MM.1S (cell line): ENCODE measurements at regions not wholly inside any gene's neighbourhood (a gene's known extent, or its start where the extent isn't known, plus 50 kb on each side); places are given as distances from the start of the nearest gene placed in this dataset.

ENCODE experiments used
- DNase-seq: peaks from one replicate; pipeline ENCODE4 v3.0.0-alpha.2; 2015
- H2AFZ ChIP-seq: fragments of 300-600 bp; sonication (generic); 2 replicates; pipeline ENCODE4 v1.6.0; 2016; ENCODE audit warnings: antibody characterized with exemption, low read length
- H3F3A ChIP-seq: fragments of 300-600 bp; sonication (generic); 2 replicates; pipeline ENCODE4 v1.6.1; 2016; ENCODE audit warnings: mild to moderate bottlenecking, antibody characterized with exemption, low read length, moderate library complexity, mixed read lengths; ENCODE audit not compliant: insufficient read depth
- H3K27ac ChIP-seq: fragments of 300-600 bp; sonication (generic); 2 replicates; pipeline ENCODE4 v1.5.1; 2016; ENCODE audit warnings: mild to moderate bottlenecking, low read length
- H3K27me3 ChIP-seq: fragments of 300-600 bp; sonication (generic); replicated peaks from 2 replicates; pipeline ENCODE4 v1.6.0; 2016; ENCODE audit warnings: low read length; ENCODE audit not compliant: insufficient read depth
- H3K36me3 ChIP-seq: fragments of 300-600 bp; sonication (generic); replicated peaks from 2 replicates; pipeline ENCODE4 v1.6.1; 2016; ENCODE audit warnings: mild to moderate bottlenecking, low read length, mixed read lengths; ENCODE audit not compliant: insufficient read depth
- H3K4me1 ChIP-seq: fragments of 300-600 bp; sonication (generic); 2 replicates; pipeline ENCODE4 v1.6.1; 2016; ENCODE audit warnings: low read length, mixed read lengths
- H3K4me2 ChIP-seq: fragments of 300-600 bp; sonication (generic); 2 replicates; pipeline ENCODE4 v1.6.0; 2016; ENCODE audit warnings: low read depth, low read length
- H3K4me3 ChIP-seq: fragments of 300-600 bp; sonication (generic); 2 replicates; pipeline ENCODE4 v1.5.1; 2016; ENCODE audit warnings: low read length, mixed read lengths
- H3K79me2 ChIP-seq: fragments of 300-600 bp; sonication (generic); 2 replicates; pipeline ENCODE4 v1.6.1; 2016; ENCODE audit warnings: mixed run types, low read length, mixed read lengths
- H3K9ac ChIP-seq: fragments of 300-600 bp; sonication (generic); 2 replicates; pipeline ENCODE4 v1.6.1; 2016; ENCODE audit warnings: low read length, mixed read lengths
- H3K9me2 ChIP-seq: fragments of 300-600 bp; sonication (generic); replicated peaks from 2 replicates; pipeline ENCODE4 v1.6.1; 2016; ENCODE audit warnings: mild to moderate bottlenecking, low read length, mixed read lengths; ENCODE audit not compliant: insufficient read depth
- H3K9me3 ChIP-seq: fragments of 300-600 bp; sonication (generic); replicated peaks from 2 replicates; pipeline ENCODE4 v1.6.1; 2016; ENCODE audit warnings: mild to moderate bottlenecking, low read length, mixed read lengths; ENCODE audit not compliant: insufficient read depth
- H4K20me1 ChIP-seq: fragments of 300-600 bp; sonication (generic); 2 replicates; pipeline ENCODE4 v1.6.1; 2016; ENCODE audit warnings: mild to moderate bottlenecking, low read length, moderate library complexity, mixed read lengths; ENCODE audit not compliant: insufficient read depth
- EZH2 ChIP-seq: fragments of 300-600 bp; sonication (generic); optimal IDR thresholded peaks from 2 replicates; pipeline ENCODE3; 2017; ENCODE audit warnings: low read depth, mild to moderate bottlenecking, antibody characterized with exemption, low read length, mixed read lengths
- EZH2phosphoT487 ChIP-seq: fragments of 300-600 bp; sonication (generic); IDR thresholded peaks from 2 replicates; pipeline ENCODE4 v1.6.1; 2018; ENCODE audit warnings: antibody characterized with exemption, low read length
- TF ChIP-seq, protein P1 (sequence below): fragments of 300-600 bp; sonication (generic); IDR thresholded peaks from 2 replicates; pipeline ENCODE4 v1.5.1; 2016; ENCODE audit warnings: antibody characterized with exemption, low read length, mixed read lengths

DNA sequence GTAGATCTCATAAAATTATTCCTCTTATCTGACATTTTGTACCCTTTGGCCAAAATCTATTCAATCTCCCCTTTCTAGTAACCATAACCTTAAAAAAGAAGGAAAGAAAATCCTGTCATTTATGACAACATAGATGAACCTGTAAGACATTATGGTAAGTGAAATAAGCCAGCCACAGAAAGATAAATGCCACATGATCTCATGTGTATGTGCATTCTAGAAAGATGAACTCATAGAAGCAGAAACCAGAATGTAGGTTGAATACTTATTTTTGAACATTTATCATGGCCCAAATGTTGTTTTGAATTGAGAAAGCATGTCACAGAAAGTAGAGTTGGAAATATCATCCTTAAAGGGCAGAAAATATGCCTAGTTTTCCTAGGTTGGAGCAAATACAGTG lies 1053.6 kb downstream of the SLC6A15 start:
- H3K27ac ChIP-seq, result no peak overlapping the region
- no peaks in the 10 kb centered on the region for H3K9me2 ChIP-seq
- no peak for DNase-seq
- H3K4me2 ChIP-seq, result no peak overlapping the region
- TF ChIP-seq EZH2phosphoT487 (no peak), EZH2 (no peak)
- TF ChIP-seq, protein P1, sequence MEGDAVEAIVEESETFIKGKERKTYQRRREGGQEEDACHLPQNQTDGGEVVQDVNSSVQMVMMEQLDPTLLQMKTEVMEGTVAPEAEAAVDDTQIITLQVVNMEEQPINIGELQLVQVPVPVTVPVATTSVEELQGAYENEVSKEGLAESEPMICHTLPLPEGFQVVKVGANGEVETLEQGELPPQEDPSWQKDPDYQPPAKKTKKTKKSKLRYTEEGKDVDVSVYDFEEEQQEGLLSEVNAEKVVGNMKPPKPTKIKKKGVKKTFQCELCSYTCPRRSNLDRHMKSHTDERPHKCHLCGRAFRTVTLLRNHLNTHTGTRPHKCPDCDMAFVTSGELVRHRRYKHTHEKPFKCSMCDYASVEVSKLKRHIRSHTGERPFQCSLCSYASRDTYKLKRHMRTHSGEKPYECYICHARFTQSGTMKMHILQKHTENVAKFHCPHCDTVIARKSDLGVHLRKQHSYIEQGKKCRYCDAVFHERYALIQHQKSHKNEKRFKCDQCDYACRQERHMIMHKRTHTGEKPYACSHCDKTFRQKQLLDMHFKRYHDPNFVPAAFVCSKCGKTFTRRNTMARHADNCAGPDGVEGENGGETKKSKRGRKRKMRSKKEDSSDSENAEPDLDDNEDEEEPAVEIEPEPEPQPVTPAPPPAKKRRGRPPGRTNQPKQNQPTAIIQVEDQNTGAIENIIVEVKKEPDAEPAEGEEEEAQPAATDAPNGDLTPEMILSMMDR, result no peak
- H3K79me2 ChIP-seq, result no peaks in the 10 kb centered on the region
- no peak overlapping the region for H3K9ac ChIP-seq
- H3K4me3 ChIP-seq, result no peak overlapping the region
- H2AFZ ChIP-seq, result no peak overlapping the region
- no peaks in the 10 kb centered on the region for H3K4me1 ChIP-seq
- no peaks in the 10 kb centered on the region for H3K36me3 ChIP-seq
- H4K20me1 ChIP-seq, result no peaks in the 10 kb centered on the region
- no peaks in the 10 kb centered on the region for H3K27me3 ChIP-seq
- no peaks in the 10 kb centered on the region for H3F3A ChIP-seq
- H3K9me3 ChIP-seq, result no peaks in the 10 kb centered on the region

- Histone ChIP-seq H3K79me2 (no peaks in the 10 kb centered on the region), H3K27me3 (no peaks in the 10 kb centered on the region), H3K27ac (no peak overlapping the region), H3K9me2 (no peaks in the 10 kb centered on the region), H3K9me3 (no peaks in the 10 kb centered on the region), H4K20me1 (no peaks in the 10 kb centered on the region), H3K4me3 (no peak overlapping the region), H3K36me3 (no peaks in the 10 kb centered on the region), H3K4me2 (no peak overlapping the region), H3K9ac (no peak overlapping the region), H2AFZ (no peak overlapping the region), H3F3A (no peaks in the 10 kb centered on the region), H3K4me1 (no peaks in the 10 kb centered on the region)
- TF ChIP-seq EZH2phosphoT487 (no peak), EZH2 (no peak)
- TF ChIP-seq, protein P1, result no peak
- no peak for DNase-seq
These were observed 1055.8 kb downstream of the SLC6A15 start for GRCh38 chr12:83856803-83857202.

- TF ChIP-seq, protein P1, result no peak
- TF ChIP-seq EZH2phosphoT487 (no peak), EZH2 (no peak)
- no peak overlapping the region for H3K4me3 ChIP-seq
- H3K27me3 ChIP-seq, result no peaks in the 10 kb centered on the region
- no peak overlapping the region for H2AFZ ChIP-seq
- no peaks in the 10 kb centered on the region for H3K4me1 ChIP-seq
- H3K27ac ChIP-seq, result no peak overlapping the region
- H4K20me1 ChIP-seq, result no peaks in the 10 kb centered on the region
- H3K9ac ChIP-seq, result no peak overlapping the region
- no peaks in the 10 kb centered on the region for H3K79me2 ChIP-seq
- no peaks in the 10 kb centered on the region for H3K9me3 ChIP-seq
- H3K36me3 ChIP-seq, result no peaks in the 10 kb centered on the region
- H3K9me2 ChIP-seq, result no peaks in the 10 kb centered on the region
- H3F3A ChIP-seq, result no peaks in the 10 kb centered on the region
- DNase-seq, result no peak
- H3K4me2 ChIP-seq, result no peak overlapping the region
These were observed 1062.1 kb downstream of the SLC6A15 start for GRCh38 chr12:83850531-83850930.

DNA sequence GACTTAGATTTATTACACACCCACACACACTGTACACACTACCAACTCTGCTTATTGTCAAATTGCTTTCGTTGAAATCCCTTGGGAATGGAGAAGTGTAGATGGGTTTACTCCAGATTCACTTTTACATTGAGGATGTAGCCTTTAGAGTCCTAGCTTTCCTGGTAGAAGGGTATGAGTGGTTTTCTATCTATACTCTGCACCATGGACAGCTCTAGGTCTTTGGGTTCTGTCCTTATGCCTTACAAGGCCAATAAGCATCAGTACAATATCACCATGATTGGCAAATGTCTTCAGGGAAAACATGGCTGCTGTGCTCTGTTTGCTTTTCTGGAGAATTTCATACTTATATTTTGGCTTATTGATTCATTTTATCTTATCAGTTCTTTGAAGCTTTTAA lies 1063.9 kb downstream of the SLC6A15 start:
- no peaks in the 10 kb centered on the region for H3K36me3 ChIP-seq
- no peaks in the 10 kb centered on the region for H3K79me2 ChIP-seq

More for the DNA sequence above, 1063.9 kb downstream of the SLC6A15 start:
- no peaks in the 10 kb centered on the region for H3K27me3 ChIP-seq
- H3K4me2 ChIP-seq, result no peak overlapping the region
- DNase-seq, result no peak
- H3K9ac ChIP-seq, result no peak overlapping the region
- H3F3A ChIP-seq, result no peaks in the 10 kb centered on the region
- no peaks in the 10 kb centered on the region for H4K20me1 ChIP-seq
- no peaks in the 10 kb centered on the region for H3K4me1 ChIP-seq
- no peaks in the 10 kb centered on the region for H3K9me3 ChIP-seq
- no peak overlapping the region for H3K4me3 ChIP-seq
- no peak overlapping the region for H3K27ac ChIP-seq
- TF ChIP-seq EZH2phosphoT487, result no peak
- TF ChIP-seq, protein P1, result no peak
- no peak for TF ChIP-seq EZH2
- no peak overlapping the region for H2AFZ ChIP-seq
- no peaks in the 10 kb centered on the region for H3K9me2 ChIP-seq
